HG03025 (cell line): ENCODE measurements at regions not wholly inside any gene's neighbourhood (a gene's known extent, or its start where the extent isn't known, plus 50 kb on each side); places are given as distances from the start of the nearest gene placed in this dataset.

Experiments used
- ATAC-seq: cut with Tn5 transposase; IDR thresholded peaks from one replicate; pipeline ENCODE4 v1.9.1; 2021; ENCODE audit warnings: mild to moderate bottlenecking, moderate library complexity; ENCODE audit not compliant: unreplicated experiment, low FRiP score

GRCh38 chr9:107674721-107675277, 185.2 kb upstream of the KLF4 start:
- ATAC-seq = no peak

DNA sequence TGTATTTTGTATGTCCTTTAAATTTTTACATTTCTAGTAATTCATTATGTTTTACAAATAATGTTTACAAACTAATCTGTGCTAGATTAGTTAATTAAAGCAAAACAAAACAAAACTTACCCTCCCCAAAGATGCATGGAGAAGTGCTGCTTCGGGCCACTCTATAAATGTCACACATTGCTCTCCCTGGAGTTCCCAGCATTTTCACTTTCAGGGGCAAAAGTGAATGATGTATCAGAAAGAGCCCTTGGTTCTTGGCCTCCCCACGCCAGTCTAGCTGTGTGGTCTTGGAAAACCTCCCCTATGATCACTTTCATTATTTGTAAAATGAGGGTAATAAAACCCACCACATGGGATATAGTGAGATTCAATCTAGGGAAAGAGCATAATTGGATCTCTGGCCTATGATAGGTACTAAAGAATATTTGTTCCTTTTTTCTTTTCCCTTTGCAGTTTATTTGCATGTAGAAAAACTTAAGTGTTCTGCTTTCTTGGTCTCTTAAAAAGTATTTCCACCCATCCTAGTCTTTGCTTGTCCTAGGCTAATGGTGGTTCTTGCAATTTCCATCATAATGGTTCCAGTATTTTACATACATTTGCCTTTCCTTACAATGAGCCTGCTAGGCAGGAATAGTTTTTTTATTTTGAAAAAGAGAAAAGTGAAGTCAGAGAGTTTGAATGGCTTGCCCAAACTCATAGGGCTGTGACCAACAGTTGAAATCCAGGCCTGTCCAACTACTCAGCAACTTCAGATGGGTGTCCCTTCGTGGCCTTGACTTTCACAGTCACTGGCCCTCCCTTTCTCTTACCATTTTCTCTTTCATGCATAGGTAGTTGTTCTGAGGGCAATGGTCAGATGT, 184.5 kb upstream of the KLF4 start:
- ATAC-seq = no peak

GRCh38 chr9:107671588-107671987, 182.0 kb upstream of the KLF4 start:
- ATAC-seq = no peak

DNA sequence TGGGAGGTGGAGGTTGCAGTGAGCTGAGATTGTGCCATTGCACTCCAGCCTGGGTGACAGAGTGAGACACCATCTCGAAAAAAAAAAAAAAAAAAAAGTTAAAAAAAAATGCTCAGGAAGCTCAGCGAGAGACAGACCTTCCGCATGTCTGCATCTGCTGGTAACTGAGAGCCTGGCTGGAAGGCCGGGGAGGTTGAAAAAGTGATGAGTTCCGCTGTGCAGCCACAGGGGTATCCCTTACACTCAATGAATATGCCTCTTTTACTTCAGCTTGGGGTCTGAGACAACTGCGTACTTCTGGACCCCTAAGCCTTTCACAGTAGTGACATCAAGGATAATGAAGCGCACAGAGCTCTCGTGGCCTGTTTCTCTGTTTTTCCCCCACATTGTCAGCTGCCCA, 179.9 kb upstream of the KLF4 start:
- ATAC-seq = no peak

DNA sequence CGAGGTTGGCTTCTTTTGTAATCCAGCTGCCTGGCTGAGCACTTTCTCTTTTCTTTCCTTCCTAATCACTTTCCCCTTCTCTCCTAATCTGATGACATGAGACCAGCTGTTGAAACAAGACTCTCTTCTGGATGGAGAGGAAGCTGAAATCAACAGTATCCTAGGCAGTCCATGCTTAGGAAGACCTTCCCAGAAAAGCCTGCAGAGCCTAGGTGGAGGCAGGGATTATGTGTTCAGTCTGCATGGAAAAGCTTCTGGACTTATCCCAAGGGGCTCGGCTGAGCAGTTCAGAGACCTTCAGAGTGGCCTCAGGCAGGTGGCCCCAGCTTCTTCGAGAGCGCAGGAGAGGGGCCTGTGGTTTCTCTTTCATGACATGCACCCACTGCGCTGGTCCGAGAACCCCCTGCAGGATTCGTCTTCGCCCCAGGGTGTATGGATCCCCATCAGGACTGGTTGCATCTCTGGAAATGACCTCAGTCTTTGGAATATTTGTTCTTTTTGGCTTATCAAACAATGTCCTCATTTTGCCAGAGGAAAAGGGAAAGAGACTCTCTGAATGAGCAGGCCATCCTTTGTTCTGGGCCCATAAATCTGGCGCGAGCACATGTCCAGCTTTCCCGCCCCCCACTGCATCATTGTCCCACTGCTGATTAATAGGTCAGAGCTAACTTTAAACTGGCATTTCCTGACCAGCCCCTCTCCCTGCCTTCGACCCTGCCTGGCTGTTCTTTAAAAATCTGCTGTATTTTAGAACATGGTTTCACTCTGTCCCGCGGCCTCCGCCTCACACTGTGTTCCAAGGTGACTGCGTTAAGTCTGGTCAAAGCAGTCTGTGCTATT, 177.9 kb upstream of the KLF4 start:
- ATAC-seq = no peak

DNA sequence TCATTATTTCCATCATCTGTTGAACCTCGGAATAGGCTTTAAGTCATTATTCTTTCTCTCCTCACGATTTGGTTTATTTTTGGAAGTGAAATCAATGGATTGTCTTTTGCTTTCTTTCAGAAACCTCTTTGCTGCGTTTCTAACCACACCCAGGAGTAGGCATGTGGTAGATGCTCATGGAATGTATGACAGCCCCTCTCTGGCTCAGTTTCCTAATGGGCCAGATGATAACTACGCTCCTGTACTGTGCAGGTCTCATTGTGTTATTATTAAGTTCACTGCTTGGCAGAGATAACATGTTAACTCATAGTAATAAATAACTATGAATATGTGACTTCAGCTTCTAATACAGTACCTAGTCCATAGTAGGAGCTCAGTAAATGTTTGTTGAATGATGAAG, 175.5 kb upstream of the KLF4 start:
- ATAC-seq = no peak

GRCh38 chr9:107660976-107661375, 171.4 kb upstream of the KLF4 start:
- no peak for ATAC-seq

- ATAC-seq = no peak
Observed at GRCh38 chr9:107653263-107653821, 163.8 kb upstream of the KLF4 start.

GRCh38 chr9:107650995-107651394, 161.4 kb upstream of the KLF4 start:
- ATAC-seq = no peak

- no peak for ATAC-seq
Observed at GRCh38 chr9:107650321-107650720, 160.8 kb upstream of the KLF4 start.

- no peak for ATAC-seq
Observed at GRCh38 chr9:107648153-107648715, 158.7 kb upstream of the KLF4 start.

DNA sequence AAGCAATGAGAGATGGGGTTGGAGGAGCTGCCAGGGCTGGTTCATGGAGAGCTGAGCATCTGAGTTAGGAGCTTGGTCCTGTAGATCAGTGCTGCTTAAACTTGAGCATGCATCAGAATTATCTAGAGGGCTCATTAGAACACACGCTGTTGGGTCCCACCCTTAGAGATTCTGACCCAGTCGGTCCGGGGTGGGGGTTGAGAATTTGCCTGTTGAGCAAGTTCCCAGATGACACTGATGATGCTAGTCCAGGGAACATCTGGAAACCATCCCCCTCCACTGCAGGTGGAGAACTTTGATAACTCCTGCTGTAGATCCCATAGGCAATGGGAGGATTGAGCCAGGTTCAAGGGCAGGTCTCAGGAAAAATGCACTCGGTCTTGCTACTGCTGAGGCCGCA, 158.0 kb upstream of the KLF4 start:
- ATAC-seq = no peak

- ATAC-seq = no peak
Observed at GRCh38 chr9:107647141-107647540, 157.6 kb upstream of the KLF4 start.

GRCh38 chr9:107645464-107645833, 155.9 kb upstream of the KLF4 start:
- ATAC-seq = no peak

DNA sequence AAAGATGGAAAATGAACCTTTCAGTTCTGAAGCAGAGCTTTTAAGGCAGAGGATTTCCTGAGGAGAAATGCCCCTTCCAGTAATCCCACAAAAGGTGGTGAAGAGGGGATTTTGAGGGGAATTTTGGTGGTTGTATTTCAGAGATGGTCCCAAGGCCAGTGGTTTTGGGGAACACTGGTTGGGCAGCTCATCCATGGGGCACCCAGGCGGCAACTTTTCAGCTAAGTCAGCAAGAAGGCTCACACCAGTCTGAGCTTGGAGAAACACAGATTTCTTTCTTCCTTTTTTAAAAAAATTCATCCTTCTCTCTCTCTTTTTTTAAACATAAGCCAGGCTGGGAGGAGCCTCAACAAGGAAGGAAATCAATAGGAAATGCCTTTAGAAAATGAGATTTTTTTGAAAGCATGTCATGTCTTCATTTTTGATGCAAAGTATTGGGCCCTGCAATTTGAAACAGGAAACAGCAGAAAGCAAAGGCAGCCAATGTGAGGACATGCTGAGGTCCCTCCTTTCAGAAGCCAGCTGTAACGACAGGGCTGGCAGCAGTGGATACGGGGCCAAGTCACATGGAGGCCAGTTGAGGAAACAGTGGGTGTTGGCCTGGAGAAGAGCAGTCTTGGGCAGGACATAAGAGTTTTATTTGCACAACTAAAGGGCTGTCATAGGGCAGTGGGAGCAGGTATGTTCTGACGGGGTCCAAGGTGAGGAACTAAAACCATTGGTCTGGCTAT, 155.3 kb upstream of the KLF4 start:
- ATAC-seq = no peak

- ATAC-seq = no peak
Observed at GRCh38 chr9:107639426-107639825, 149.9 kb upstream of the KLF4 start.

- no peak for ATAC-seq
Observed at GRCh38 chr9:107638521-107639310, 149.1 kb upstream of the KLF4 start.

DNA sequence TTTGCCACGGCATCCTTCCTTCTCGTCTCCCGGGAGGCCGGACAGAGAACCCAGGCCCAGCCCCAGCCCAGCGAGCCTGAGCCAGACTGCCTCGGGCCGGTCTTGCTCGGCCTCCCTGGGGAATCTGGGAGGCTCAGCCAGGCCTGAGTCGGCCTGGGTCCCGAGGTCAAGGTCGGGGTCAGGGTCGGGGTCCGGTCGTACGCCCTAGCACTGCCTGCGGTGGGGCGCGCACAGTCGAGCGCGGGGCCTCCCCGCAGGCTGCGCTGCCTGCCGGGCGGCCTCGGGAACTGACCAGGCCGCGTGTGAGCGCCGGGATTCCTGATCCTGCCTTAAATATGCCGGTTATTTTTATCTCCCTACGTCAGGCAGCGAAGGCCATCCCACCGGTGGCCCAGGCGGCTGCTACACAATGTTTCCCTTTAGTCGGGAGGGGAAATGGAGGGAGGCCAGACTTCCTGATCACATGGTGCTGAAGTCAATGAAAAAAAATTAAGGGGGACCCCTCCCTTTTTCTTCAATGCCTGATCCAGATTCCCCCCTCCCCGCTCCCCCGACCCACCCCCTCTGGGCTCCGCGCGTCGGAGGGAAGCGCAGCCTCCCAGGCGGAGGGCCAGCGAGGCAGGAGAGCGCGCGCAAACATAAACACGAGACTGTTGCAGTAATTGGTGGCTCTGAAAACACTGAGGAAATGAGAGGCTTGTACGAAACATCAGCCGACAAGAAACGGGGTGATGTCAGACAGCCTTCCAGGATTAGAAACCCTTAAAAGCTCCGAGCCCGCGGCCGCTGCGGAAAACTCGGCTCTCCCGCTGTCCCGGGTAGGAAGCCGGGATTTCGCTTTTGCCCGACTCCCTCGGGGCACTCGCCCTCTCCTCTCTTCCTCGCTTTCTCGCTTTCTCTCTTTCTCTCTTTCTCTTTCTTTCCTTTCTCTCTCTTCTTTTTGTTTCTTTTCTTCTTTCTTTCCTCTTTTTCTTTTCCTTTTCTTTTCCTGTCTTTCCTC, 148.2 kb upstream of the KLF4 start:
- ATAC-seq = no peak
